Liver (tissue), 7 donors: ENCODE measurements at regions not wholly inside any gene's neighbourhood (a gene's known extent, or its start where the extent isn't known, plus 50 kb on each side); places are given as distances from the start of the nearest gene placed in this dataset.

Source experiments
- DNase-seq: peaks from one replicate; pipeline ENCODE4 v3.0.0-alpha.2; 2017; ENCODE audit warnings: low spot score
- H3K27ac ChIP-seq, 2 donors: one replicate each; pipeline ENCODE4 v1.7.0; 2013; ENCODE audit warnings: inconsistent platforms in 2 of 2, low read length in 2 of 2, control low read depth in 1 of 2, low read depth in 1 of 2, mild to moderate bottlenecking in 1 of 2
- H3K27me3 ChIP-seq, 4 donors: one replicate each; pipeline versions ENCODE4 v1.6.1 to v1.7.0; 2013; ENCODE audit warnings: low read length in 3 of 4, inconsistent platforms in 1 of 4, mild to moderate bottlenecking in 1 of 4, moderate library complexity in 1 of 4; ENCODE audit not compliant: control insufficient read depth in 4 of 4, insufficient read depth in 4 of 4
- H3K36me3 ChIP-seq, 4 donors: one replicate each; pipeline versions ENCODE4 v1.6.1 to v1.7.0; 2013; ENCODE audit warnings: low read length in 3 of 4, mild to moderate bottlenecking in 3 of 4, low read depth in 1 of 4, moderate library complexity in 1 of 4; ENCODE audit not compliant: control insufficient read depth in 4 of 4, insufficient read depth in 3 of 4
- H3K4me1 ChIP-seq, 4 donors: one replicate each; pipeline versions ENCODE4 v1.6.1 to v1.7.0; 2013; ENCODE audit warnings: low read length in 3 of 4, mild to moderate bottlenecking in 3 of 4, moderate library complexity in 1 of 4; ENCODE audit not compliant: control insufficient read depth in 4 of 4, insufficient read depth in 4 of 4
- H3K4me3 ChIP-seq, 3 donors: one replicate each; pipeline versions ENCODE4 v1.6.1 to v1.7.0; 2013; ENCODE audit warnings: low read length in 3 of 3, control low read depth in 1 of 3, low read depth in 1 of 3, mild to moderate bottlenecking in 1 of 3
- H3K9ac ChIP-seq, 2 donors: one replicate each; pipeline ENCODE4 v1.7.0; 2013; ENCODE audit warnings: low read length in 2 of 2, mild to moderate bottlenecking in 2 of 2, moderate library complexity in 2 of 2, control low read depth in 1 of 2, low read depth in 1 of 2
- H3K9me3 ChIP-seq, 4 donors: one replicate each; pipeline versions ENCODE4 v1.6.1 to v1.7.0; 2013; ENCODE audit warnings: low read length in 3 of 4; ENCODE audit not compliant: control insufficient read depth in 4 of 4
- ATF3 ChIP-seq: IDR thresholded peaks from 2 replicates; pipeline ENCODE4 v1.6.1; 2016; ENCODE audit warnings: antibody characterized with exemption
- EGR1 ChIP-seq, 2 donors: IDR thresholded peaks; 2 replicates each; pipeline ENCODE4 v1.6.1; 2016 to 2018; ENCODE audit warnings: antibody characterized with exemption in 2 of 2, low read depth in 2 of 2
- FOXA2 ChIP-seq: IDR thresholded peaks from 2 replicates; pipeline ENCODE4 v1.6.1; 2016; ENCODE audit warnings: antibody characterized with exemption
- GABPA ChIP-seq, 2 donors: IDR thresholded peaks in 1 of 2; conservative IDR thresholded peaks in 1 of 2; 2 replicates each; pipeline ENCODE4 v1.6.1; 2016; ENCODE audit warnings: antibody characterized with exemption in 2 of 2, mild to moderate bottlenecking in 1 of 2, moderate library complexity in 1 of 2
- HNF4G ChIP-seq: IDR thresholded peaks from 2 replicates; pipeline ENCODE4 v1.6.1; 2016; ENCODE audit warnings: antibody characterized with exemption
- JUND ChIP-seq, 2 donors: IDR thresholded peaks; 2 replicates each; pipeline ENCODE4 v1.6.1; 2016; ENCODE audit warnings: antibody characterized with exemption in 2 of 2
- MAX ChIP-seq: IDR thresholded peaks from 2 replicates; pipeline ENCODE4 v1.6.1; 2016; ENCODE audit warnings: antibody characterized with exemption
- REST ChIP-seq: IDR thresholded peaks from 2 replicates; pipeline ENCODE4 v1.6.1; 2016; ENCODE audit warnings: antibody characterized with exemption, mild to moderate bottlenecking
- RXRA ChIP-seq, 2 donors: IDR thresholded peaks; 2 replicates each; pipeline ENCODE4 v1.6.1; 2017 to 2018; ENCODE audit warnings: antibody characterized with exemption in 2 of 2, mild to moderate bottlenecking in 1 of 2
- SP1 ChIP-seq: IDR thresholded peaks from 2 replicates; pipeline ENCODE4 v1.6.1; 2018; ENCODE audit warnings: antibody characterized with exemption, mild to moderate bottlenecking
- ZBTB33 ChIP-seq: IDR thresholded peaks from 2 replicates; pipeline ENCODE4 v1.6.1; 2016; ENCODE audit warnings: antibody characterized with exemption
- whole genome bisulfite sequencing: extraction: QIAGEN DNeasy Blood & Tissue Kit; methylation state at CpG from one replicate; pipeline ENCODE4 v1.1.7; 2013; 5-methylcytosine and 5-hydroxymethylcytosine counted together
- donor health status: healthy.
- donor health status: healthy.
- donor health status: healthy.
- donor health status: healthy.

GRCh38 chr6:63392092-63392724, 72.4 kb upstream of the LGSN start:
- H3K9me3 ChIP-seq, result no peaks in the 10 kb centered on the region
- no peaks in the 10 kb centered on the region for H3K36me3 ChIP-seq
- no peaks in the 10 kb centered on the region for H3K27me3 ChIP-seq
- no peak overlapping the region for H3K4me3 ChIP-seq
- DNase-seq, result no peak
- peaks cover 8 to 14% (median 12%) of the 10 kb centered on the region in 4 donors for H3K4me1 ChIP-seq
- peak overlapping the region; percentile 85 to 91 for H3K27ac ChIP-seq
- TF ChIP-seq EGR1 (IDR thresholded peaks at IDR 0.05; ENCODE audit: low read depth in 2 of 2) (no peak), SP1 (no peak), JUND (IDR thresholded peaks at IDR 0.05) (no peak), ATF3 (no peak), FOXA2 (no peak)
- 98% methylated on average over 6 of the region's 6 CpGs for WGBS
- no peak overlapping the region for H3K9ac ChIP-seq

- DNase-seq, result no peak
- Histone ChIP-seq H3K27ac (no peak overlapping the region), H3K9me3 (no peaks in the 10 kb centered on the region), H3K9ac (no peak overlapping the region), H3K4me3 (no peak overlapping the region), H3K36me3 (no peaks in the 10 kb centered on the region), H3K27me3 (no peaks in the 10 kb centered on the region), H3K4me1 (peaks cover 8 to 14% (median 12%) of the 10 kb centered on the region in 4 donors)
- 92% methylated on average over 11 of the region's 11 CpGs for WGBS
- TF ChIP-seq ATF3 (no peak), MAX (no peak), HNF4G (no peak)
Measured at GRCh38 chr6:63394656-63395308, 75.0 kb upstream of the LGSN start.

- 88% methylated on average over 3 of the region's 3 CpGs for WGBS
- Histone ChIP-seq H3K9ac (no peak overlapping the region), H3K36me3 (no peaks in the 10 kb centered on the region), H3K27me3 (no peaks in the 10 kb centered on the region), H3K4me1 (peaks cover 7 to 14% (median 12%) of the 10 kb centered on the region in 4 donors), H3K4me3 (no peak overlapping the region), H3K27ac (no peak overlapping the region), H3K9me3 (no peaks in the 10 kb centered on the region)
- TF ChIP-seq MAX, result no peak
- TF ChIP-seq RXRA (IDR thresholded peaks at IDR 0.05), result no peak
- DNase-seq, result no peak
Measured at GRCh38 chr6:63395381-63395780, 75.6 kb upstream of the LGSN start.

- Histone ChIP-seq H3K27ac (no peak overlapping the region), H3K4me1 (peaks cover 0 to 4% (median 1%) of the 10 kb centered on the region in 4 donors), H3K36me3 (no peaks in the 10 kb centered on the region), H3K9me3 (no peaks in the 10 kb centered on the region), H3K27me3 (no peaks in the 10 kb centered on the region), H3K9ac (no peak overlapping the region), H3K4me3 (no peak overlapping the region)
- no peak for DNase-seq
- WGBS, result 76% methylated on average over 4 of the region's 4 CpGs
- no peak for TF ChIP-seq MAX
- TF ChIP-seq GABPA (IDR thresholded peaks at IDR 0.05 in 1 of 2, conservative IDR thresholded peaks at IDR 0.05 in 1 of 2), result no peak
- no peak for TF ChIP-seq REST
- TF ChIP-seq ZBTB33, result no peak
Measured at GRCh38 chr6:63403725-63404124, 83.9 kb upstream of the LGSN start.
